Sigmoid colon (tissue), 4 donors: ENCODE measurements at regions not wholly inside any gene's neighbourhood (a gene's known extent, or its start where the extent isn't known, plus 50 kb on each side); places are given as distances from the start of the nearest gene placed in this dataset.

Experiments used
- CTCF ChIP-seq, 4 experiments: fragments of 450-650 bp in 3 of 4; fragments of 200-600 bp in 1 of 4; IDR thresholded peaks; one replicate each; pipeline ENCODE4 v1.5.1; 2016 to 2019; ENCODE audit warnings: antibody characterized with exemption in 4 of 4, mild to moderate bottlenecking in 3 of 4, moderate library complexity in 2 of 4
- EP300 ChIP-seq, 4 donors: sonication (generic); formaldehyde crosslinking; IDR thresholded peaks; one replicate each; pipeline ENCODE4 v1.6.1; 2017; ENCODE audit warnings: antibody characterized with exemption in 4 of 4
- POLR2A ChIP-seq, 2 donors: fragments of 450-650 bp; IDR thresholded peaks; one replicate each; pipeline ENCODE4 v1.6.1; 2016; ENCODE audit warnings: antibody characterized with exemption in 2 of 2, mild to moderate bottlenecking in 2 of 2, moderate library complexity in 2 of 2
- POLR2AphosphoS5 ChIP-seq, 4 donors: sonication (generic); formaldehyde crosslinking; IDR thresholded peaks; one replicate each; pipeline ENCODE4 v1.6.1; 2017; ENCODE audit warnings: antibody characterized with exemption in 4 of 4

GRCh38 chr19:13627531-13627930 lies 121.3 kb upstream of the CACNA1A start:
- TF ChIP-seq POLR2A (IDR thresholded peaks at IDR 0.05) (no peak), CTCF (IDR thresholded peaks at IDR 0.05) (no peak), EP300 (IDR thresholded peaks at IDR 0.05) (no peak), POLR2AphosphoS5 (IDR thresholded peaks at IDR 0.05) (no peak)
